SK-N-SH (cell line): ENCODE measurements at regions not wholly inside any gene's neighbourhood (a gene's known extent, or its start where the extent isn't known, plus 50 kb on each side); places are given as distances from the start of the nearest gene placed in this dataset.

Experiments used
- CTCF ChIA-PET: fragments of 300-600, 350-600 bp; formaldehyde crosslinking; extraction: SDS; loops from one replicate; lab custom pipeline; 2021; lab: Yijun Ruan, JAX
- POLR2A ChIA-PET: fragments of 350-600 bp; sonication (Branson Sonifier 250); formaldehyde crosslinking; extraction: SDS; loops from one replicate; lab custom pipeline; 2020; ENCODE audit warnings: antibody characterized with exemption, inconsistent platforms; lab: Yijun Ruan, JAX
- DNase-seq: peaks from one replicate; pipeline ENCODE4 v3.0.0; 2012
- H2AFZ ChIP-seq: fragments of 200-600 bp; sonication (generic); 2 replicates; pipeline ENCODE4 v1.8.1; 2016; ENCODE audit warnings: antibody characterized with exemption, mild to moderate bottlenecking, low read depth
- H3F3A ChIP-seq: fragments of 200-600 bp; sonication (generic); replicated peaks from 2 replicates; pipeline ENCODE3; 2016; ENCODE audit warnings: antibody characterized with exemption, mild to moderate bottlenecking; ENCODE audit not compliant: insufficient read depth
- H3K27ac ChIP-seq, 2 experiments: fragments of 200-500 bp in 1 of 2; fragments of 200-600 bp in 1 of 2; sonication (Bioruptor generic) in 1 of 2; sonication (generic), shearing (Covaris generic) in 1 of 2; 2 replicates each; pipeline versions ENCODE4 v1.5.1 to v1.6.1; 2014 to 2016; ENCODE audit warnings: low read depth in 2 of 2, inconsistent platforms in 1 of 2, low read length in 1 of 2, mild to moderate bottlenecking in 1 of 2, mixed read lengths in 1 of 2
- H3K27me3 ChIP-seq: fragments of 200-600 bp; sonication (generic), shearing (Covaris generic); 2 replicates; pipeline ENCODE4 v1.6.1; 2016; ENCODE audit warnings: mixed run types; ENCODE audit not compliant: insufficient read depth
- H3K36me3 ChIP-seq, 2 experiments: fragments of 200-500 bp in 1 of 2; fragments of 200-600 bp in 1 of 2; sonication (Bioruptor generic) in 1 of 2; sonication (generic) in 1 of 2; replicated peaks in 1 of 2; 2 replicates each; pipeline versions ENCODE3 to v1.5.1; 2014 to 2016; ENCODE audit warnings: low read length in 1 of 2, mild to moderate bottlenecking in 1 of 2; ENCODE audit not compliant: insufficient read depth in 2 of 2, control insufficient read depth in 1 of 2
- H3K4me1 ChIP-seq, 2 experiments: fragments of 200-500 bp in 1 of 2; fragments of 200-600 bp in 1 of 2; sonication (Bioruptor generic) in 1 of 2; sonication (generic), shearing (Covaris generic) in 1 of 2; 2 replicates each; pipeline versions ENCODE4 v1.5.1 to v1.6.1; 2014 to 2016; ENCODE audit warnings: low read depth in 1 of 2, low read length in 1 of 2, mixed run types in 1 of 2; ENCODE audit not compliant: insufficient read depth in 2 of 2, control insufficient read depth in 1 of 2
- H3K4me2 ChIP-seq: fragments of 200-600 bp; sonication (generic), shearing (Covaris generic); 2 replicates; pipeline ENCODE4 v1.6.1; 2017; ENCODE audit warnings: mixed run types
- H3K4me3 ChIP-seq, 2 experiments: fragments of 200-500 bp in 1 of 2; fragments of 200-600 bp in 1 of 2; sonication (Bioruptor generic) in 1 of 2; sonication (generic), shearing (Covaris generic) in 1 of 2; 2 replicates each; pipeline versions ENCODE4 v1.5.1 to v1.8.1; 2014 to 2016; ENCODE audit warnings: low read depth in 2 of 2, inconsistent platforms in 1 of 2, low read length in 1 of 2, mild to moderate bottlenecking in 1 of 2, mixed read lengths in 1 of 2, moderate library complexity in 1 of 2
- H3K79me2 ChIP-seq: fragments of 200-600 bp; sonication (generic); 2 replicates; pipeline ENCODE4 v1.8.1; 2017; ENCODE audit warnings: mild to moderate bottlenecking; ENCODE audit not compliant: insufficient read depth
- H3K9ac ChIP-seq: fragments of 200-600 bp; sonication (generic); 2 replicates; pipeline ENCODE4 v1.6.1; 2017; ENCODE audit warnings: mixed run types
- H3K9me2 ChIP-seq: fragments of 200-600 bp; sonication (generic); 2 replicates; pipeline ENCODE4 v1.6.1; 2017; ENCODE audit warnings: mixed run types
- H3K9me3 ChIP-seq: fragments of 200-600 bp; sonication (generic); 2 replicates; pipeline ENCODE4 v1.6.1; 2017; ENCODE audit warnings: mixed run types, mild to moderate bottlenecking, moderate library complexity
- H4K20me1 ChIP-seq: fragments of 200-600 bp; sonication (generic); 2 replicates; pipeline ENCODE4 v1.6.1; 2017; ENCODE audit warnings: mild to moderate bottlenecking, mixed run types; ENCODE audit not compliant: insufficient read depth
- CHD2 ChIP-seq: fragments of 150-350 bp; IDR thresholded peaks from 2 replicates; pipeline ENCODE4 v1.6.1; 2018; ENCODE audit warnings: low read length; ENCODE audit not compliant: partially characterized antibody
- EZH2phosphoT487 ChIP-seq: fragments of 200-600 bp; sonication (generic); IDR thresholded peaks from 2 replicates; pipeline ENCODE4 v1.6.1; 2017; ENCODE audit warnings: low read depth, mixed run types, mild to moderate bottlenecking, antibody characterized with exemption, moderate library complexity, borderline replicate concordance
- FOSL2 ChIP-seq: IDR thresholded peaks from 2 replicates; pipeline ENCODE4 v1.4.0; 2012; ENCODE audit warnings: low read depth, mild to moderate bottlenecking, moderate library complexity, borderline replicate concordance
- FOXM1 ChIP-seq: IDR thresholded peaks from 2 replicates; pipeline ENCODE4 v1.4.0; 2012; ENCODE audit warnings: low read depth, mild to moderate bottlenecking
- GATA2 ChIP-seq: sonication (generic); formaldehyde crosslinking; IDR thresholded peaks from 2 replicates; pipeline ENCODE4 v1.5.0; 2020; ENCODE audit warnings: mild to moderate bottlenecking, missing genetic modification reagents
- JUND ChIP-seq: IDR thresholded peaks from 2 replicates; pipeline ENCODE4 v1.4.0; 2012
- MEF2A ChIP-seq: IDR thresholded peaks from 2 replicates; pipeline ENCODE4 v1.4.0; 2012; ENCODE audit warnings: low read depth, borderline replicate concordance
- MXI1 ChIP-seq: IDR thresholded peaks from 2 replicates; pipeline ENCODE4 v1.6.1; 2012; ENCODE audit warnings: mild to moderate bottlenecking, low read depth, low read length, improper control_type of control experiment
- NFIC ChIP-seq: IDR thresholded peaks from 2 replicates; pipeline ENCODE4 v1.4.0; 2012; ENCODE audit warnings: borderline replicate concordance
- NRF1 ChIP-seq: IDR thresholded peaks from 2 replicates; pipeline ENCODE4 v1.6.1; 2012; ENCODE audit warnings: low read depth, mild to moderate bottlenecking, low read length
- RCOR1 ChIP-seq: fragments of 150-350 bp; IDR thresholded peaks from 2 replicates; pipeline ENCODE4 v1.6.1; 2017; ENCODE audit warnings: antibody characterized with exemption, low read length
- RXRA ChIP-seq: IDR thresholded peaks from 2 replicates; pipeline ENCODE4 v1.4.0; 2012; ENCODE audit warnings: low read depth, mild to moderate bottlenecking, borderline replicate concordance
- SMC3 ChIP-seq: IDR thresholded peaks from 2 replicates; pipeline ENCODE4 v1.6.1; 2012; ENCODE audit warnings: low read depth, low read length, improper control_type of control experiment
- TCF12 ChIP-seq: IDR thresholded peaks from 2 replicates; pipeline ENCODE4 v1.4.0; 2012
- YY1 ChIP-seq: IDR thresholded peaks from 2 replicates; pipeline ENCODE4 v1.4.0; 2012; ENCODE audit warnings: low read depth, mild to moderate bottlenecking
- WGBS: methylation state at CpG from one replicate; pipeline ENCODE4 v1.1.6; 2017; ENCODE audit warnings: low lambda C conversion rate; 5-methylcytosine and 5-hydroxymethylcytosine counted together
- TF ChIP-seq, protein P1 (sequence below): IDR thresholded peaks from 2 replicates; pipeline ENCODE4; 2012
- TF ChIP-seq, protein P2 (sequence below): fragments of 150-350 bp; IDR thresholded peaks from 2 replicates; pipeline ENCODE4 v1.6.1; 2016; ENCODE audit warnings: mild to moderate bottlenecking, low read depth, low read length
- TF ChIP-seq, protein P3 (sequence below): IDR thresholded peaks from 2 replicates; pipeline ENCODE4 v1.6.1; 2012; ENCODE audit warnings: mild to moderate bottlenecking, low read depth, low read length, moderate library complexity

DNA sequence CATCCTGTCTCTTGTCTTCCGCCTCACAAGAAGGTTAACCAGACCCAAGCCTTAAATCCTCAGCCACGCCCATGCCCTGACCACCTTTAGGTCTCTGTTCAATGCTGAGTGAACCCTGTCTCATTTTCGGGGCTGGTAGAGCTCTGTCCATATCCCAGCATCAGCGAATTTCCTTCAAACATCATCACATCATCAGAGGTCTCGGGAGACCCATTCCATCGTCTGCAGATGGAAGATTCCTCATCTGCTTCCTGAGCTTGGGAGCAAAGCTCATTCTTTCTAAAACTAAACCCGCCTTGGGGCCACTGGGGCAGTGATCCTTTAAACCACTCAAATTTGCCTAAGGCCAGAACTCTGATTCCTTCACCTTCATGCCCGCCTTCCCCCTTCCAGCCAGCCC is 173.7 kb downstream of the TTC32 start:
- DNase-seq, result no peak
- 30% methylated on average over 8 of the region's 8 CpGs for WGBS
- Histone ChIP-seq H3K9ac (no peak overlapping the region), H3K36me3 (no peaks in the 10 kb centered on the region), H3K27me3 (peaks cover 29% of the 10 kb centered on the region), H3K4me1 (no peaks in the 10 kb centered on the region), H3K79me2 (no peaks in the 10 kb centered on the region), H3K4me3 (no peak overlapping the region), H3K4me2 (no peak overlapping the region), H3K27ac (no peak overlapping the region), H3K9me3 (no peaks in the 10 kb centered on the region), H2AFZ (no peak overlapping the region), H4K20me1 (no peaks in the 10 kb centered on the region), H3K9me2 (no peaks in the 10 kb centered on the region), H3F3A (no peaks in the 10 kb centered on the region)
- ChIA-PET CTCF (interaction anchor here (0.6 kb wide), 1 partner anchor 160 kb away, joined by 3 read pairs; no protein-coding TSS in a partner anchor), POLR2A (no interaction called here)
- TF ChIP-seq, protein P1, sequence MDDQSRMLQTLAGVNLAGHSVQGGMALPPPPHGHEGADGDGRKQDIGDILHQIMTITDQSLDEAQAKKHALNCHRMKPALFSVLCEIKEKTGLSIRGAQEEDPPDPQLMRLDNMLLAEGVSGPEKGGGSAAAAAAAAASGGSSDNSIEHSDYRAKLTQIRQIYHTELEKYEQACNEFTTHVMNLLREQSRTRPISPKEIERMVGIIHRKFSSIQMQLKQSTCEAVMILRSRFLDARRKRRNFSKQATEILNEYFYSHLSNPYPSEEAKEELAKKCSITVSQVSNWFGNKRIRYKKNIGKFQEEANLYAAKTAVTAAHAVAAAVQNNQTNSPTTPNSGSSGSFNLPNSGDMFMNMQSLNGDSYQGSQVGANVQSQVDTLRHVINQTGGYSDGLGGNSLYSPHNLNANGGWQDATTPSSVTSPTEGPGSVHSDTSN, result no peak
- TF ChIP-seq, protein P2, sequence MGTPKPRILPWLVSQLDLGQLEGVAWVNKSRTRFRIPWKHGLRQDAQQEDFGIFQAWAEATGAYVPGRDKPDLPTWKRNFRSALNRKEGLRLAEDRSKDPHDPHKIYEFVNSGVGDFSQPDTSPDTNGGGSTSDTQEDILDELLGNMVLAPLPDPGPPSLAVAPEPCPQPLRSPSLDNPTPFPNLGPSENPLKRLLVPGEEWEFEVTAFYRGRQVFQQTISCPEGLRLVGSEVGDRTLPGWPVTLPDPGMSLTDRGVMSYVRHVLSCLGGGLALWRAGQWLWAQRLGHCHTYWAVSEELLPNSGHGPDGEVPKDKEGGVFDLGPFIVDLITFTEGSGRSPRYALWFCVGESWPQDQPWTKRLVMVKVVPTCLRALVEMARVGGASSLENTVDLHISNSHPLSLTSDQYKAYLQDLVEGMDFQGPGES, result no peak
- TF ChIP-seq FOXM1, result no peak
- no peak for TF ChIP-seq FOSL2
- no peak for TF ChIP-seq MXI1
- TF ChIP-seq, protein P3, sequence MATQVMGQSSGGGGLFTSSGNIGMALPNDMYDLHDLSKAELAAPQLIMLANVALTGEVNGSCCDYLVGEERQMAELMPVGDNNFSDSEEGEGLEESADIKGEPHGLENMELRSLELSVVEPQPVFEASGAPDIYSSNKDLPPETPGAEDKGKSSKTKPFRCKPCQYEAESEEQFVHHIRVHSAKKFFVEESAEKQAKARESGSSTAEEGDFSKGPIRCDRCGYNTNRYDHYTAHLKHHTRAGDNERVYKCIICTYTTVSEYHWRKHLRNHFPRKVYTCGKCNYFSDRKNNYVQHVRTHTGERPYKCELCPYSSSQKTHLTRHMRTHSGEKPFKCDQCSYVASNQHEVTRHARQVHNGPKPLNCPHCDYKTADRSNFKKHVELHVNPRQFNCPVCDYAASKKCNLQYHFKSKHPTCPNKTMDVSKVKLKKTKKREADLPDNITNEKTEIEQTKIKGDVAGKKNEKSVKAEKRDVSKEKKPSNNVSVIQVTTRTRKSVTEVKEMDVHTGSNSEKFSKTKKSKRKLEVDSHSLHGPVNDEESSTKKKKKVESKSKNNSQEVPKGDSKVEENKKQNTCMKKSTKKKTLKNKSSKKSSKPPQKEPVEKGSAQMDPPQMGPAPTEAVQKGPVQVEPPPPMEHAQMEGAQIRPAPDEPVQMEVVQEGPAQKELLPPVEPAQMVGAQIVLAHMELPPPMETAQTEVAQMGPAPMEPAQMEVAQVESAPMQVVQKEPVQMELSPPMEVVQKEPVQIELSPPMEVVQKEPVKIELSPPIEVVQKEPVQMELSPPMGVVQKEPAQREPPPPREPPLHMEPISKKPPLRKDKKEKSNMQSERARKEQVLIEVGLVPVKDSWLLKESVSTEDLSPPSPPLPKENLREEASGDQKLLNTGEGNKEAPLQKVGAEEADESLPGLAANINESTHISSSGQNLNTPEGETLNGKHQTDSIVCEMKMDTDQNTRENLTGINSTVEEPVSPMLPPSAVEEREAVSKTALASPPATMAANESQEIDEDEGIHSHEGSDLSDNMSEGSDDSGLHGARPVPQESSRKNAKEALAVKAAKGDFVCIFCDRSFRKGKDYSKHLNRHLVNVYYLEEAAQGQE, result no peak
- TF ChIP-seq CHD2, result no peak
- no peak for TF ChIP-seq RXRA
- TF ChIP-seq TCF12, result no peak
- no peak for TF ChIP-seq EZH2phosphoT487

DNA sequence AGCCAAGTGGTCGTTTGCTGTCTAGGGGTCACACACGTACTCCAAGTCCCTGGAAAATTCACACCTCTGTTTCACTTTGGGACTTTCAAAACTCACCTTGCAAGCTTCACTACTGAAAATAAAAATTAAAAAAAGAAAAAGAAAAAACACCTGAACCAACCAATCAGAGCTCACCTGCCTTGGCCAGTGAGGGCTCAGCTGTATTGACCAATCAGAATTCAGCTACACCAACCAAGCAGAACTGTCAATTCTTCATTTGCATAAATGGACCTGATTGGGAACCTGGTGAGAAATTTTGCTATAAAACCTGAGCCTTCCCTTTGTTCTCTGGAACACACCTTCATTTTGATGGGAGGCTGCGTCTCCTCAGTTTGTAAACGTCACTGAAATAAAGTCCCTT is 176.4 kb downstream of the TTC32 start:
- Histone ChIP-seq H3K9me2 (no peaks in the 10 kb centered on the region), H3K4me3 (no peak overlapping the region), H3K79me2 (no peaks in the 10 kb centered on the region), H3K4me1 (no peaks in the 10 kb centered on the region), H3K27me3 (peaks cover 19% of the 10 kb centered on the region; the same call in 1 of the 2 replicates), H3F3A (no peaks in the 10 kb centered on the region), H3K4me2 (no peak overlapping the region), H2AFZ (no peak overlapping the region), H3K9ac (no peak overlapping the region), H4K20me1 (no peaks in the 10 kb centered on the region), H3K36me3 (no peaks in the 10 kb centered on the region), H3K9me3 (no peaks in the 10 kb centered on the region), H3K27ac (no peak overlapping the region)
- no peak for DNase-seq
- ChIA-PET CTCF (interaction anchor here (1.3 kb wide), 1 partner anchor 9 kb away, joined by 5 read pairs; no protein-coding TSS in a partner anchor), POLR2A (no interaction called here)
- WGBS, result 52% methylated on average over 4 of the region's 4 CpGs
- TF ChIP-seq RCOR1 (no peak), NFIC (no peak), SMC3 (no peak), MEF2A (no peak), JUND (no peak), GATA2 (CRISPR knock-in tag) (no peak), YY1 (no peak), NRF1 (no peak)
- TF ChIP-seq, protein P3, result no peak
